Endodermal cell (in vitro differentiated cells): ENCODE measurements at regions not wholly inside any gene's neighbourhood (a gene's known extent, or its start where the extent isn't known, plus 50 kb on each side); places are given as distances from the start of the nearest gene placed in this dataset.
"Not testable (repeated sequence)": the region's sequence is repeated elsewhere in the genome, so short reads cannot be mapped to it uniquely, and the experiment has no call there.

ENCODE experiments used
- DNase-seq: peaks from one replicate; pipeline ENCODE4 v3.0.0-alpha.2; 2017
- H3K27ac ChIP-seq: 2 replicates; pipeline ENCODE4 v1.5.1; 2013; ENCODE audit warnings: mild to moderate bottlenecking, low read depth, low read length, moderate library complexity
- H3K27me3 ChIP-seq: 2 replicates; pipeline ENCODE4 v1.6.1; 2013; ENCODE audit warnings: mild to moderate bottlenecking, low read length, moderate library complexity; ENCODE audit not compliant: insufficient read depth, control insufficient read depth, poor library complexity, severe bottlenecking
- H3K36me3 ChIP-seq: 2 replicates; pipeline ENCODE4 v1.7.0; 2013; ENCODE audit warnings: mild to moderate bottlenecking, low read length, moderate library complexity; ENCODE audit not compliant: control insufficient read depth, insufficient read depth
- H3K4me1 ChIP-seq: one replicate; pipeline ENCODE4 v1.7.0; 2013; ENCODE audit warnings: low read length; ENCODE audit not compliant: control insufficient read depth, insufficient read depth
- H3K4me3 ChIP-seq: 2 replicates; pipeline ENCODE4 v1.5.1; 2013; ENCODE audit warnings: mild to moderate bottlenecking, low read length, moderate library complexity
- H3K9ac ChIP-seq: 2 replicates; pipeline ENCODE4 v1.6.1; 2013; ENCODE audit warnings: mild to moderate bottlenecking, low read length, moderate library complexity; ENCODE audit not compliant: poor library complexity, severe bottlenecking; ENCODE audit errors: extremely low read depth
- H3K9me3 ChIP-seq: 2 replicates; pipeline ENCODE4 v1.6.1; 2013; ENCODE audit warnings: mild to moderate bottlenecking, low read length, moderate library complexity; ENCODE audit not compliant: control insufficient read depth
- H3K27ac Mint-ChIP-seq: 2 replicates; pipeline ENCODE4 v1.8.0; 2020; ENCODE audit warnings: mixed read lengths
- H3K27me3 Mint-ChIP-seq: 2 replicates; pipeline ENCODE4 v1.8.0; 2021; ENCODE audit warnings: mild to moderate bottlenecking, mixed read lengths; ENCODE audit not compliant: insufficient read depth
- H3K36me3 Mint-ChIP-seq: 2 replicates; pipeline ENCODE4 v1.8.0; 2020; ENCODE audit warnings: low read depth, mixed read lengths
- H3K4me1 Mint-ChIP-seq: 2 replicates; pipeline ENCODE4 v1.8.0; 2020; ENCODE audit warnings: mixed read lengths
- H3K4me3 Mint-ChIP-seq: 2 replicates; pipeline ENCODE4 v1.8.0; 2020; ENCODE audit warnings: mild to moderate bottlenecking, moderate library complexity, mixed read lengths
- H3K9me3 Mint-ChIP-seq: 2 replicates; pipeline ENCODE4 v1.8.0; 2020; ENCODE audit warnings: mild to moderate bottlenecking, mixed read lengths
- CTCF ChIP-seq: fragments of 200-600 bp; sonication (generic); conservative IDR thresholded peaks from 2 replicates; pipeline ENCODE4 v1.5.0; 2021; ENCODE audit warnings: antibody characterized with exemption, mild to moderate bottlenecking
- WGBS, 2 experiments: methylation state at CpG; one replicate each; pipeline versions ENCODE4 v1.1.5 to v1.1.7; 2013; ENCODE audit warnings: missing lambda C conversion rate in 2 of 2, mixed read lengths in 1 of 2; ENCODE audit not compliant: insufficient coverage in 1 of 2, insufficient read length in 1 of 2; 5-methylcytosine and 5-hydroxymethylcytosine counted together

DNA sequence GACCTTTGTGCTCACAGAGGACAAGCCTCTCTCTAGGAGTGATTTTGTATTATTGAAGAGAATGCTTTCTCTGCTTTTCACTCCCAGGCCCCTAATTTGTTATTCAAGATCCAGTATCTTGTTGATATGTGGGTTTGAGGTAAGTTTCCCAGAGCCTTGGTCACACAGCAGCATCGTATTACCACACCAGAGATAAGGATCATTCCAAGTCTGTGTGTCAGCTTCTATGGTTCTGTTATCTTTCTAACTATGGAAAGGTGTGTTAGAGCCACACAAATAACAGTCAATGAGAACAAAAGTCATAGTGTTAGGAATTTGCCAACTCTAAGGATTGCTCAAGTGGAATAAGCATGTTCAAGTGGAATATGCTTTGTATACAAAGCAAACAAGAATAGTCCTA, 1208.3 kb downstream of the GATA3 start:
- peaks cover 2% of the 10 kb centered on the region for H3K27me3 Mint-ChIP-seq
- H3K4me1 Mint-ChIP-seq = no peaks in the 10 kb centered on the region
- 83% methylated on average over 1 of the region's 1 CpG; no CpG with 5 or more reads in 1 of the 2 experiments for WGBS, 2 experiments
- DNase-seq = no peak
- no peak for TF ChIP-seq CTCF
- Histone ChIP-seq H3K4me3 (no peak overlapping the region), H3K27me3 (no peaks in the 10 kb centered on the region), H3K9me3 (no peaks in the 10 kb centered on the region), H3K4me1 (no peaks in the 10 kb centered on the region), H3K9ac (no peak overlapping the region), H3K36me3 (no peaks in the 10 kb centered on the region), H3K27ac (no peak overlapping the region)
- H3K36me3 Mint-ChIP-seq = no peaks in the 10 kb centered on the region
- H3K9me3 Mint-ChIP-seq = no peaks in the 10 kb centered on the region
- H3K27ac Mint-ChIP-seq = no peak overlapping the region
- no peak overlapping the region for H3K4me3 Mint-ChIP-seq

- no peaks in the 10 kb centered on the region for H3K4me1 ChIP-seq
- no peak overlapping the region for H3K4me3 Mint-ChIP-seq
- no peak for DNase-seq
- no peak for TF ChIP-seq CTCF
- H3K4me1 Mint-ChIP-seq = no peaks in the 10 kb centered on the region
- no peaks in the 10 kb centered on the region for H3K36me3 ChIP-seq
- H3K36me3 Mint-ChIP-seq = no peaks in the 10 kb centered on the region
- WGBS, 2 experiments = 73 to 81% methylated on average over 3 to 5 of the region's 5 CpGs
- H3K27ac Mint-ChIP-seq = no peak overlapping the region
- H3K4me3 ChIP-seq = no peak overlapping the region
- H3K9me3 ChIP-seq = no peaks in the 10 kb centered on the region
- no peaks in the 10 kb centered on the region for H3K27me3 Mint-ChIP-seq
- no peaks in the 10 kb centered on the region for H3K9me3 Mint-ChIP-seq
- no peak overlapping the region for H3K27ac ChIP-seq
- no peak overlapping the region for H3K9ac ChIP-seq
- no peaks in the 10 kb centered on the region for H3K27me3 ChIP-seq
Measured at GRCh38 chr10:9268176-9268575, 1213.7 kb downstream of the GATA3 start.

- H3K27ac ChIP-seq, H3K4me3 ChIP-seq, H3K27me3 ChIP-seq, H3K9me3 Mint-ChIP-seq, H3K27ac Mint-ChIP-seq, H3K9me3 ChIP-seq, H3K4me3 Mint-ChIP-seq, H3K27me3 Mint-ChIP-seq, DNase-seq, H3K36me3 ChIP-seq, H3K9ac ChIP-seq, H3K4me1 ChIP-seq, H3K4me1 Mint-ChIP-seq, H3K36me3 Mint-ChIP-seq: not testable (repeated sequence)
- WGBS, 2 experiments = 96% methylated on average over 18 to 48 of the region's 61 CpGs
Measured at GRCh38 chr10:9273126-9273833, 1218.8 kb downstream of the GATA3 start.
